ENCODE measurements at regions not wholly inside any gene's neighbourhood (a gene's known extent, or its start where the extent isn't known, plus 50 kb on each side); places are given as distances from the start of the nearest gene placed in this dataset.

DNA sequence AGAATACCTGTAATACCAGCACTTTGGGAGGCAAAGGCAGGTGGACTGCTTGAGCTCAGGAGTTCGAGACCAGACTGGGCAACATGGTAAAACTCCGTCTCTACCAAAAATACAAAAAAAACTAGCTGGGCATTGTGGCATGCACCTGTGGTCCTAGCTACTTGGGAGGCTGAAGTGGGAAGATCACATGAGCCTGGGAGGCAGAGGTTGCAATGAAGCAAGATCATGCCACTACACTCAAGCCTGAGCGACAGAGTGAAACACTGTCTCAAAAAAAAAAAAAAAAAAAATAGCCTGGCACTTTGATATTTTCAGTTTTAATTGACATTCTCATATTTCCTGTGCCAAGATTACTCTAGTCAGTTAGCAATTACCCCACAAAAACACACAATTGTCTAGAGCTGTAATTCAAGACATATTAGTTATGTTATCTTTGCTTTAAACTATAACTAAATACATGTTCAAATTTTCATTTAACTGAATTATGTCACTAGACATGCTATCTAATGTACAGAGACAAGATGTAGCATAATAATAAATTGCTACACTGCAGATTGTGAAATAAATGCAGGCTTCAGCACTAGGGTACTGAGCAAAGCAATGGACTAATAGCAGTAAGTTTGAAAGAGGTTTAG is 378.2 kb upstream of the GRAMD2B start:
- H3K4me3 ChIP-seq (ENCODE audit: low read depth, low read length): no peak overlapping the region
- no peak for DNase-seq (ENCODE audit: low read depth)

DNA sequence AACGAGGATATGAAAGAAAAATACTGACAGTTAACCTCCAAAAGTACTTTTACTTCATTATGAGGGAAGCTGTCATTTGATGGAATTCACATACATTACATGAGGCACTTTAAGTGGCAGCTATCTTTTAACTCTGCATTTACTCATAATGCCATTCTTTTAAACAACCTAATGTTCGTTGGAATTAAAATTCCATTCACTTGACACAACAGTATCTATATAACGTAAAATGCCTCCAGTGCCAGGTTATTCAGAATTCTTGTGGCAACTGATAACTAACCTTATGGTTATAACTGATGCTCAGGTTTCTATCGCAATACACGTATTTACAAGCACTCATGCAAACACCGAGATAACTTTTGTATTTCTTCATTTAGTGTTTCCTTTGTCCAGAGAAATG is 376.9 kb upstream of the GRAMD2B start:
- H3K4me3 ChIP-seq (ENCODE audit: low read depth, low read length): no peak overlapping the region
- TF ChIP-seq, protein P1, sequence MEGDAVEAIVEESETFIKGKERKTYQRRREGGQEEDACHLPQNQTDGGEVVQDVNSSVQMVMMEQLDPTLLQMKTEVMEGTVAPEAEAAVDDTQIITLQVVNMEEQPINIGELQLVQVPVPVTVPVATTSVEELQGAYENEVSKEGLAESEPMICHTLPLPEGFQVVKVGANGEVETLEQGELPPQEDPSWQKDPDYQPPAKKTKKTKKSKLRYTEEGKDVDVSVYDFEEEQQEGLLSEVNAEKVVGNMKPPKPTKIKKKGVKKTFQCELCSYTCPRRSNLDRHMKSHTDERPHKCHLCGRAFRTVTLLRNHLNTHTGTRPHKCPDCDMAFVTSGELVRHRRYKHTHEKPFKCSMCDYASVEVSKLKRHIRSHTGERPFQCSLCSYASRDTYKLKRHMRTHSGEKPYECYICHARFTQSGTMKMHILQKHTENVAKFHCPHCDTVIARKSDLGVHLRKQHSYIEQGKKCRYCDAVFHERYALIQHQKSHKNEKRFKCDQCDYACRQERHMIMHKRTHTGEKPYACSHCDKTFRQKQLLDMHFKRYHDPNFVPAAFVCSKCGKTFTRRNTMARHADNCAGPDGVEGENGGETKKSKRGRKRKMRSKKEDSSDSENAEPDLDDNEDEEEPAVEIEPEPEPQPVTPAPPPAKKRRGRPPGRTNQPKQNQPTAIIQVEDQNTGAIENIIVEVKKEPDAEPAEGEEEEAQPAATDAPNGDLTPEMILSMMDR (conservative IDR thresholded peaks at IDR 0.05; ENCODE audit: low read depth, low read length): no peak
- DNase-seq (ENCODE audit: low read depth): no peak

More for the DNA sequence above, 378.2 kb upstream of the GRAMD2B start:
- TF ChIP-seq, protein P1 (conservative IDR thresholded peaks at IDR 0.05; ENCODE audit: low read depth, low read length): no peak

DNA sequence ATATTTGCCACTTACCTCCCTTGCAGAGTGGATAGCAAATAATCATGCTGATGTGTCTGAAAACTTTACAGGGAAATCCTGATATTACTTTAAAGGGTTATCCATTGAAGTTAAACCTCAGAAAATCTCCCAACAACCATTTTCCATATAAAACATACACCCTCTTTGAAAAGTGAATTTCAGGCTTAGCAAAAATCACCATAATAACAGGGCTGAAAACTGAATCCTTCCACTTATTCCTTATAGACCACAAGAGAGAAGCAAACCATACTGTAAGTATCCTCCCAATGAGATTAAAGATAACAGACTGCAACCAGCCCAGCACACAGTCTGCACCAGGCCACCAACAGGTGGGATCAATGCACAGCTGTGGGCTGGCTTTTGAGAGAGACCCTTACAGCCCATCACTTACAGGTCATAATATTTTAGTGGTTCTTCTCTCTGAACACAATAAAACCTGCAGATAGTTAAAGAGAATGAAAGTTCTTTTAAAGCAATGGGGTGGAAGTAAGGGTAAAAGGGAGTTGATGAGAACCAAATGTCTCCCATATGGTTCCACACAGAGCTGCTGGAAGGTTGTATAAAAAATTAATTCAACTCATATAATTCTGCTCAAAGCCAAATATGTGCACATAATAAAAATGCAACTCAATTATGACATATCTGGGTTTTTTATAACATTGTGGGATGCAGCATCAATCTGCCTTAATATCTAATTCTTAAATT is 376.2 kb upstream of the GRAMD2B start:
- no peak overlapping the region for H3K4me3 ChIP-seq (ENCODE audit: low read depth, low read length)
- TF ChIP-seq, protein P1 (conservative IDR thresholded peaks at IDR 0.05; ENCODE audit: low read depth, low read length): no peak
- no peak for DNase-seq (ENCODE audit: low read depth)

DNA sequence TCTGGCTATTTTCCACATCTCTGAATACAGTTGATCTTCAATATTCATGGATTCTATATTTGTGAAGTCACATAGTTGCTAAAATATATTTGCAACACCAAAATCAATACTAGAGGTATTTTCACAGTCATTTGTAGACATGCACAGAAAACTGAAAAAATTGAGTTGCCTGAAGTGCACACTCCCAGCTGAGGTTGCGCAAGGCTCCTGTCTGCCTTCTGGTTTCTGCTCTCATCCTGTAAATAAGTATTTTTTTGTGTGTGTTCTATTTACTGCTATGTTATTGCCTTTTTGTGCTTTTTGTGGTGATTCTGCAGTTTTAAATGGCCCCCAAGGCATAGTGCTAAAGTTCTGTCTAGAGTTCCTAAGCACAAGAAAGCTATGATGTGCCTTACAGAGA is 371.1 kb upstream of the GRAMD2B start:
- H3K4me3 ChIP-seq (ENCODE audit: low read depth, low read length): no peak overlapping the region
- no peak for DNase-seq (ENCODE audit: low read depth)
- TF ChIP-seq, protein P1 (conservative IDR thresholded peaks at IDR 0.05; ENCODE audit: low read depth, low read length): no peak

DNA sequence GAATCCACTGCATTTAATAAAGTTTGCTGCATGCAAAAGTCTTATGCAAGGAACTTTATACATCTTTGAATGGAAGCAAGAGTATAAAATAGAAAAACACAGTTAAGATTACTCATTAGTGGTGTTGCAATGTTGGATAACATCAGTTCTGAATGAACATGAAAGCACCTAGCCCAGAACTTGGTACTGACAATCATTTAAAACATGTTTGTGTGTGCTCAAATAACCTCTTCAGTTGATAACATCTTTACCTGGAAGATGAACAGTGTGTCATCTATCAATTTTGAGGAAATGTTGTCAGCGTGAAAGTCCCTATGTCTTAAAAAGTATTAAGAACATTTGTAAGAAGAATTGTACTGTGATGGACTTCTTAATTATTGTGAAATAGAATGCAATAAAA is 370.4 kb upstream of the GRAMD2B start:
- TF ChIP-seq, protein P1 (conservative IDR thresholded peaks at IDR 0.05; ENCODE audit: low read depth, low read length): no peak
- no peak overlapping the region for H3K4me3 ChIP-seq (ENCODE audit: low read depth, low read length)
- no peak for DNase-seq (ENCODE audit: low read depth)

DNA sequence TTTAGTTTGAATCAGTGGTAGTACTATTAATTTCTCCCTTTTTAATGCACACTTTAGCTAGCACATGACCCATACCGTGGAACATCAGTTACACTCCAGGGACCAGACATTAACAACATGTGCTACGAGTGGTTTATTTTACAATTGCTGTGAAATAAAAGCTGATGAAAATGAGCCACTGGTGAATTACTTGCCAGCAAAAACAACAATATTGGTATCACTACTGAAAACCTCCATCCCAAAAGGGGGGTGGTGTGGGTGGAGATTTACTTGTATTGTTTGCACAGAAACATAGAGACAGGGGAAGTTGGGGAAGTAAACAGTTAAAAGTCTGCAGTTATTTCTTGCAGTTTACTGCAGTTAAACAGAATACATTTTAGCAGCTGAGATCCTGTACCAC is 369.6 kb upstream of the GRAMD2B start:
- no peak overlapping the region for H3K4me3 ChIP-seq (ENCODE audit: low read depth, low read length)
- DNase-seq (ENCODE audit: low read depth): no peak
- TF ChIP-seq, protein P1 (conservative IDR thresholded peaks at IDR 0.05; ENCODE audit: low read depth, low read length): no peak
